ENCODE measurements at regions not wholly inside any gene's neighbourhood (a gene's known extent, or its start where the extent isn't known, plus 50 kb on each side); places are given as distances from the start of the nearest gene placed in this dataset.

DNA sequence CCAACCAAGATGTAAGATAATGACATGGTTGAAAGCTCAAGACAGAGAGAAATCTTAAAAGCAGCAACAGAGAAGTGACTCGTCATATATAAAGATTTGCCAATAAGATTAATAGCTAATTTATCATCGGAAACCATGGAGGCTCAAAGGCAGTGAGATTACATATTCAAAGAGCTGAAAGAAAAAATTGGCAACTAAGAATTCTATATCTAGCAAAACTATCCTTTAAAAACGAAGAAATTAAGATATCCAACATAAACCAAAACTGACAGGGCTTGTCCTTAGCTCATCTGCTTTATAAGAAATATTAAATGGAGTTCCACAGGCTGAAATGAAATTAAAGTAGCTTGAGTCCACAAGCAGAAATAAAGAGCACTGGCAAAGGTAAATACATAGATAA lies 236.6 kb downstream of the ANAPC1 start:
- peaks cover 9% of the 10 kb centered on the region for H3K9me3 Mint-ChIP-seq
- peaks cover 0 to 18% of the 10 kb centered on the region in 2 experiments for H3K9me3 ChIP-seq (ENCODE audit: control insufficient read depth in 1 of 2, insufficient read depth in 1 of 2, low read length in 2 of 2)
- H3K4me1 Mint-ChIP-seq (ENCODE audit: low read depth), result no peaks in the 10 kb centered on the region
- CTCF ChIA-PET, result no interaction called here
- no peaks in the 10 kb centered on the region for H3K36me3 Mint-ChIP-seq (ENCODE audit: low read depth)
- no peak overlapping the region for H3K4me3 ChIP-seq (ENCODE audit: low read length)
- no peaks in the 10 kb centered on the region for H3K4me1 ChIP-seq (ENCODE audit: insufficient read depth, low read length)
- H3K27ac ChIP-seq (ENCODE audit: low read depth in 1 of 2, low read length in 2 of 2), result no peak overlapping the region
- ATAC-seq (ENCODE audit: poor library complexity), result no peak
- H3K4me3 Mint-ChIP-seq, result no peak overlapping the region
- DNase-seq, result no peak
- TF ChIP-seq, protein P1, sequence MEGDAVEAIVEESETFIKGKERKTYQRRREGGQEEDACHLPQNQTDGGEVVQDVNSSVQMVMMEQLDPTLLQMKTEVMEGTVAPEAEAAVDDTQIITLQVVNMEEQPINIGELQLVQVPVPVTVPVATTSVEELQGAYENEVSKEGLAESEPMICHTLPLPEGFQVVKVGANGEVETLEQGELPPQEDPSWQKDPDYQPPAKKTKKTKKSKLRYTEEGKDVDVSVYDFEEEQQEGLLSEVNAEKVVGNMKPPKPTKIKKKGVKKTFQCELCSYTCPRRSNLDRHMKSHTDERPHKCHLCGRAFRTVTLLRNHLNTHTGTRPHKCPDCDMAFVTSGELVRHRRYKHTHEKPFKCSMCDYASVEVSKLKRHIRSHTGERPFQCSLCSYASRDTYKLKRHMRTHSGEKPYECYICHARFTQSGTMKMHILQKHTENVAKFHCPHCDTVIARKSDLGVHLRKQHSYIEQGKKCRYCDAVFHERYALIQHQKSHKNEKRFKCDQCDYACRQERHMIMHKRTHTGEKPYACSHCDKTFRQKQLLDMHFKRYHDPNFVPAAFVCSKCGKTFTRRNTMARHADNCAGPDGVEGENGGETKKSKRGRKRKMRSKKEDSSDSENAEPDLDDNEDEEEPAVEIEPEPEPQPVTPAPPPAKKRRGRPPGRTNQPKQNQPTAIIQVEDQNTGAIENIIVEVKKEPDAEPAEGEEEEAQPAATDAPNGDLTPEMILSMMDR (IDR thresholded peaks at IDR 0.05), result no peak
- no peaks in the 10 kb centered on the region for H3K36me3 ChIP-seq (ENCODE audit: insufficient read depth, low read length)
- no peak overlapping the region for H3K27ac Mint-ChIP-seq
- peaks cover 0 to 3% of the 10 kb centered on the region in 2 experiments for H3K27me3 ChIP-seq (ENCODE audit: control insufficient read depth in 1 of 2, insufficient read depth in 2 of 2, low read length in 2 of 2)
- intact Hi-C loops (cut with DNase I, micrococcal nuclease), result no loop called here
- no peaks in the 10 kb centered on the region for H3K27me3 Mint-ChIP-seq
- POLR2A ChIA-PET, result no interaction called here

DNA sequence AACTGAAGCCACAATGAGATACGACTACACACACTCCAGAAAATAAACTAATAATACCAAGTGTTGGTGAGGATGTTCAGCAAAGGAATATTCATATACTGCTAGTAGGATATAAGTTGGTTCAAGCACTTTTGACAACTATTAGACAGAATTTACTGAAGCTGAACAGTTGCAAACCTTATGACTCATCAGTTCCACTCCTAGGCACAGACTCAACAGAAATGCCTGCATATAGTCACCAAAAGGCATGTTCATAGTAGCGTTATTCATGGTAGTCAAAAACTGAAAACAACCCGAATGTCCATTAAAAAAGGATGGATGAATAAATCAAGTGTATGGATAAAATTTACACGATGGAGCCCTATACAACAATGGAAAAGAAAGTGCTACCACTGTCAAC lies 232.0 kb downstream of the ANAPC1 start:
- ATAC-seq (ENCODE audit: poor library complexity) (no peak), DNase-seq (no peak)
- Histone ChIP-seq H3K27ac (ENCODE audit: low read depth in 1 of 2, low read length in 2 of 2) (no peak overlapping the region), H3K4me3 (ENCODE audit: low read length) (no peak overlapping the region), H3K27me3 (ENCODE audit: control insufficient read depth in 1 of 2, insufficient read depth in 2 of 2, low read length in 2 of 2) (no peaks in the 10 kb centered on the region), H3K9me3 (ENCODE audit: control insufficient read depth in 1 of 2, insufficient read depth in 1 of 2, low read length in 2 of 2) (peaks cover 0 to 7% of the 10 kb centered on the region in 2 experiments), H3K4me1 (ENCODE audit: insufficient read depth, low read length) (no peaks in the 10 kb centered on the region), H3K36me3 (ENCODE audit: insufficient read depth, low read length) (no peaks in the 10 kb centered on the region)
- CTCF ChIA-PET, result interaction anchor here (0.8 to 1.1 kb wide), 2 partner anchors 17 to 840 kb away, joined by 3 read pairs; no protein-coding TSS in a partner anchor
- Mint-ChIP-seq H3K4me1 (ENCODE audit: low read depth) (no peaks in the 10 kb centered on the region), H3K27me3 (no peaks in the 10 kb centered on the region), H3K36me3 (ENCODE audit: low read depth) (no peaks in the 10 kb centered on the region), H3K9me3 (peaks cover 6% of the 10 kb centered on the region), H3K27ac (no peak overlapping the region), H3K4me3 (no peak overlapping the region)
- intact Hi-C loops (cut with DNase I, micrococcal nuclease), result no loop called here
- POLR2A ChIA-PET, result no interaction called here
- TF ChIP-seq, protein P1 (IDR thresholded peaks at IDR 0.05), result no peak

DNA sequence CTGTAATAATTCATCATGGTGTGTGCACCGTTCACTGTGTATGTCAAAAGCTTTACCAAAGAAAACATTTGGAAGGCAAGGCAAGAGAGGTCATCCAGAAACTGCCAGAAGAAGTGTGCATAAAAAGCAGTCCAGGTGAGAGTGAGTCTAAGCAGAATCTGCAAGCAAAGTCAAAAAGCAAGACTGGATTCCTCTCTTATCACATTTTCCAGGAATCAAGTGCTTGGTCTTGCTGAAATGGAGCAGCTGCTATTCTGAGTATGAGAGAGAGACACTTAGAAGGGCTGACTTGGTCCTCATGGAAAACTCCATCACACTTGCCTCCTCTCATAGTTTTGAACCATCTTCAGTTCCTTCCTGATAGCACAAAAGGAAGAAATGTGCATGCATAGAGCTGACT lies 231.3 kb downstream of the ANAPC1 start:
- no peak for ATAC-seq (ENCODE audit: poor library complexity)
- TF ChIP-seq, protein P1 (IDR thresholded peaks at IDR 0.05), result no peak
- Mint-ChIP-seq H3K4me1 (ENCODE audit: low read depth) (no peaks in the 10 kb centered on the region), H3K27me3 (no peaks in the 10 kb centered on the region), H3K4me3 (no peak overlapping the region), H3K36me3 (ENCODE audit: low read depth) (no peaks in the 10 kb centered on the region), H3K27ac (no peak overlapping the region), H3K9me3 (peaks cover under 1% of the 10 kb centered on the region)
- Histone ChIP-seq H3K4me1 (ENCODE audit: insufficient read depth, low read length) (no peaks in the 10 kb centered on the region), H3K27ac (ENCODE audit: low read depth in 1 of 2, low read length in 2 of 2) (no peak overlapping the region), H3K36me3 (ENCODE audit: insufficient read depth, low read length) (no peaks in the 10 kb centered on the region), H3K4me3 (ENCODE audit: low read length) (no peak overlapping the region), H3K27me3 (ENCODE audit: control insufficient read depth in 1 of 2, insufficient read depth in 2 of 2, low read length in 2 of 2) (no peaks in the 10 kb centered on the region), H3K9me3 (ENCODE audit: control insufficient read depth in 1 of 2, insufficient read depth in 1 of 2, low read length in 2 of 2) (peaks cover 0 to under 1% of the 10 kb centered on the region in 2 experiments)
- ChIA-PET POLR2A (no interaction called here), CTCF (interaction anchor here (1.1 kb wide), 1 partner anchor 841 kb away, joined by 3 read pairs; no protein-coding TSS in a partner anchor)
- DNase-seq, result no peak
- intact Hi-C loops (cut with DNase I, micrococcal nuclease), result no loop called here
